HUES6 (cell line): ENCODE measurements at regions not wholly inside any gene's neighbourhood (a gene's known extent, or its start where the extent isn't known, plus 50 kb on each side); places are given as distances from the start of the nearest gene placed in this dataset.

Experiments used
- H3K27ac ChIP-seq: 2 replicates; pipeline ENCODE4 v1.7.0; 2013; ENCODE audit warnings: low read depth, mild to moderate bottlenecking, low read length, inconsistent platforms
- H3K27me3 ChIP-seq: 2 replicates; pipeline ENCODE4 v1.6.1; 2013; ENCODE audit warnings: low read length; ENCODE audit not compliant: control insufficient read depth, insufficient read depth
- H3K36me3 ChIP-seq: 2 replicates; pipeline ENCODE4 v1.6.1; 2013; ENCODE audit warnings: low read length; ENCODE audit not compliant: control insufficient read depth, insufficient read depth
- H3K4me1 ChIP-seq: 2 replicates; pipeline ENCODE4 v1.6.1; 2013; ENCODE audit warnings: low read length; ENCODE audit not compliant: control insufficient read depth, insufficient read depth
- H3K4me3 ChIP-seq: 2 replicates; pipeline ENCODE4 v1.5.1; 2013; ENCODE audit warnings: low read depth, low read length
- H3K9ac ChIP-seq: one replicate; pipeline ENCODE4 v1.6.1; 2013; ENCODE audit warnings: mild to moderate bottlenecking, low read length
- H3K9me3 ChIP-seq: 2 replicates; pipeline ENCODE4 v1.6.1; 2013; ENCODE audit warnings: low read depth, low read length; ENCODE audit not compliant: control insufficient read depth, insufficient read depth

DNA sequence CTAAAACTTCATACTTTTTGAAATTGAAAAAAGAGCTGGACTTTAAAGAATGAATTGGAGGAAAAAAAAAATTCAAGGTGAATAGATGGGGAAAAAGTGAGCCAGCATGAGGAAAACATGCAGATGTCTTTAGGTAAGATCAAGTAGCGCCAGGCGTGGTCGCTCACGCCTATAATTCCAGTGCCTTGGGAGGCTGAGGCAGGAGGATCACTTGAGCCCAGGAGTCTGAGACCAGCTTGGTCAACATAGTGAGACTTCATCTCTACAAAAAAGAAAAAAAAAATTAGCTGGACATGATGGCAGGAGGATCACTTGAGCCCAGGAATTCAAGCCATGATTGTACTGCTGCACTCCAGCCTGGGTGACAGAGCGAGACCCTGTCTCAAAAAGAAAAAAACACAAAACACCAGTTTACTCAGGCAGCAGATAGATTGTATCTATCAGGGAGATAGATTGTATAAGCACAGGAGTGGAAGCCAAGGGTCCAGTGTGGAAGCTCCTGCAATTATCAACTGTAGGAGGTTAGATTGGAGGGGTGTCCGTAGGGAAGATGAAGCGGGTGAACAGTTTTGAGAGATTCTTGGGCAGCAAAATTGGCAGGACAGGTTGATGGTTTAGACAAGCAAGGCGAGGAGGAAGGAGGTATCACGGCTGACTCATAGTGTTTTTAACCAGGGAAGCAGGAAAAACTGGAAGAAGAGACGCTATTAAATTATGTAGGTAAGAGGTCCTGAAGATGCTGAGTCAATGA is 97.6 kb upstream of the ZNF217 start:
- Histone ChIP-seq H3K36me3 (no peaks in the 10 kb centered on the region), H3K4me3 (no peak overlapping the region), H3K4me1 (peaks cover 6% of the 10 kb centered on the region; the same call in 1 of the 2 replicates), H3K9ac (no peak overlapping the region), H3K27ac (no peak overlapping the region), H3K9me3 (no peaks in the 10 kb centered on the region), H3K27me3 (no peaks in the 10 kb centered on the region)

DNA sequence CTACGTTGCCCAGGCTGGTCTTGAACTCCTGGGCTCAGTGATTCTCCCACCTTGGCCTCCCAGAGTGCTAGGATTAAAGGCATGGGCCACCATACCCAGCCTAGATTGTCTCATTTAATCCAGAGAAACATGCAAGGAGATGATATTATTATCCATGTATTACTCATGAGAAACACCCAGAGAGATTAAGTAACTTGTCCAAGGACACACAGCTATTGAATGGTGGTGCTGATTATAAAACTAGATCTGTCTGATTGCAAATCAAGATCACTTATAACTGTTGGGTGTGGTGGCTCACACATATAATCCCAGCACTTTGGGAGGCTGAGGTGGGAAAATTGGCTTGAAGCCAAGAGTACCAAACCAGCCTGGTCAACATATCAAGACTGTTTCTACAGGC is 94.4 kb upstream of the ZNF217 start:
- Histone ChIP-seq H3K9ac (no peak overlapping the region), H3K4me3 (no peak overlapping the region), H3K27me3 (no peaks in the 10 kb centered on the region), H3K4me1 (peaks cover 6% of the 10 kb centered on the region; the same call in 1 of the 2 replicates), H3K27ac (no peak overlapping the region), H3K36me3 (no peaks in the 10 kb centered on the region), H3K9me3 (no peaks in the 10 kb centered on the region)

DNA sequence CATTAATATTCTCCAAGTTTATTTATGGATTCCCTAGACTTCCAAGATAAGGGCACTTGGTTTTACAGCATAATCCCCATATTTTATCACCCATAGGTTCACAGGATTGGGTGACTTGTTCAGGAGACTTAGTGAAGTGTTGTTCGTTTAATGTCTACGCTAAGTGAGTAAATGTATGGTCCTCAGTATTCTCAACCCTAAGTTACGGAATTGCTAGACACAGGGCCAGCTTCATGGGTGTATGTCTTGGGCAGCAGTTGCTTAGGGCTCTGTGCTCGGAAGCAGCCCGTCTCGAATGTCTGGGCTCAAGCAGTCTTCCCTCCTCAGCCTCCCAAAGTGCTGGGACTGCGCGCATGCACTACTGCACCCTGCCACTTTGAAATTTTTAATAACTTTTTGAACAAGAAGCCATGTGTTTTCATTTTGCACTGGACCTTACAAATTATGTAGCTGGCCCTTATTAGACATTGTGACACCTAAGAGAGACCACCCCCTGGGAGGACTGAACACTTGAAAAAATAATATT is 91.5 kb upstream of the ZNF217 start:
- Histone ChIP-seq H3K4me3 (no peak overlapping the region), H3K36me3 (no peaks in the 10 kb centered on the region), H3K27me3 (no peaks in the 10 kb centered on the region), H3K4me1 (peaks cover under 1% of the 10 kb centered on the region), H3K9me3 (no peaks in the 10 kb centered on the region), H3K27ac (no peak overlapping the region), H3K9ac (no peak overlapping the region)

GRCh38 chr20:53683506-53683905 is 89.9 kb upstream of the ZNF217 start:
- Histone ChIP-seq H3K36me3 (no peaks in the 10 kb centered on the region), H3K9ac (no peak overlapping the region), H3K27me3 (no peaks in the 10 kb centered on the region), H3K4me3 (no peak overlapping the region), H3K4me1 (peaks cover 17% of the 10 kb centered on the region), H3K9me3 (no peaks in the 10 kb centered on the region), H3K27ac (no peak overlapping the region)

GRCh38 chr20:53681352-53682212 is 87.9 kb upstream of the ZNF217 start:
- Histone ChIP-seq H3K9me3 (no peaks in the 10 kb centered on the region), H3K9ac (no peak overlapping the region), H3K36me3 (no peaks in the 10 kb centered on the region), H3K27ac (no peak overlapping the region), H3K27me3 (no peaks in the 10 kb centered on the region), H3K4me1 (peaks cover 29% of the 10 kb centered on the region), H3K4me3 (no peak overlapping the region)

DNA sequence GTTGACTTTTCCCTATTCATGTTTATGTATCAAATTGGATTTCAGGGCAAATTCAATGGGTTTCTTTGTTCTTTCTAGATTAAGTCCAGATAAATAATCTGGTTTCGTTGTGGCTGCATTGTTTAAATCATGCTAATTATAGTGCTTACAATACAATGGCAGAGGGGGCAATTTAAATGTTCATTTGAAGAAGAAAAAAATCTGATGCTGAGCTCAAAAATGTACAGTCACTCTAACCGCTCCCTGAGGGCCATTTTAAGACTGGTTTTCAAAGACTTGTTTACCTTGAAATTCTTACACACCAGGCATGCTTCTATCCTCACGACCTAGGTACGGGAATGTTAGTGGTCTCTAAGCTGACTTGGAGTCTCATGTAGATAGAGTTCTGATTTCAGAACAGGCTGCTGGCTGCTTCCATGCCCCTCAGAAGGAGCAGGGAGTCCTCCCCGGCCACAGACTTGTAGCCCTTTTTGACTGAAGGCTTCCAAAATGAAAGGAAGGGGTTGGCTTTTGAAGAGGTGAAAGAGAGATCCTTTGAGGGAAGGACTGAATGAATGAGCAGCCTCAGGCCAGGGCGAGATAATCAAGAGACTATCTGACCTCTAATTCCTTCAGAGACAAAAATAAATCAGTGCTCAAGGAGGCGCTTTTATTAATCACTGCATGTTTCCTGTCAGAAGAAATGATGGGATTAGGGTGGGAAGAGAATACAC is 86.1 kb upstream of the ZNF217 start:
- Histone ChIP-seq H3K9ac (no peak overlapping the region), H3K4me3 (no peak overlapping the region), H3K36me3 (no peaks in the 10 kb centered on the region), H3K27ac (no peak overlapping the region), H3K27me3 (no peaks in the 10 kb centered on the region), H3K9me3 (no peaks in the 10 kb centered on the region), H3K4me1 (peaks cover 29% of the 10 kb centered on the region)

- no peak overlapping the region for H3K27ac ChIP-seq
- H3K9me3 ChIP-seq, result no peaks in the 10 kb centered on the region
- H3K27me3 ChIP-seq, result no peaks in the 10 kb centered on the region
- H3K4me1 ChIP-seq, result peaks cover 29% of the 10 kb centered on the region
- H3K4me3 ChIP-seq, result no peak overlapping the region
- H3K36me3 ChIP-seq, result no peaks in the 10 kb centered on the region
- no peak overlapping the region for H3K9ac ChIP-seq
Observed at GRCh38 chr20:53678990-53679596, 85.5 kb upstream of the ZNF217 start.

DNA sequence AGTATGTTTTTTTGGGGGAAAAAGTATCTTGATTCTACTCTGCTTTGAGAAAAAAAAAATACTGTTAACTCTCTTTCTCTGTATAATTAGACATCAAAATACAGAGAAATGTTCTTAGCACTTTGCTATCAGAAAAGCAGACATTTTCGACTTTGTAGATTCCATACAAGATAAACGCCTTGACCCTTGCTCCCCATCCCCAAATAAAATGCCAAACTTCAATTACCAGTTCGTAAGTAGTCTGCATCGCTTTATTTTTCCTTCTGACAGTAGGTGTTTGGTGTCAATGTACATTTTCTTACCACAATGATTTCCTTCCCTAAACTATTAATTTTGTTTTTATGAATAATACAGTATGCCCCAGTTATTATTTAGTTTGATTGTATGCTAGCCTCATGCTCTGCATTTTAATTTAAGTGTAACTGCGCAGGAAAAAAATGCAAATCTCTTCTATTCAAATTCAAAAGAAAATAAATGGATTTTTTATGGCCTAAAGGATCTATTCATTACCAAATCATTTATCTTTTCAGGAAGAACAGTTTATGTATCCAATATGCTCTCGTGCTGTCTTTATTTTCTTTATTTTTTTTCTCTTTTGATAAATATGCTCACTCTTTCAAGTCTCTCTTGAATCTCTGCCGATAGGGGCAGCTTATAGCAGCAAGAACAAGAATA is 84.8 kb upstream of the ZNF217 start:
- H3K9ac ChIP-seq, result no peak overlapping the region
- H3K4me3 ChIP-seq, result no peak overlapping the region
- no peaks in the 10 kb centered on the region for H3K27me3 ChIP-seq
- no peaks in the 10 kb centered on the region for H3K9me3 ChIP-seq
- H3K4me1 ChIP-seq, result peaks cover 29% of the 10 kb centered on the region
- no peaks in the 10 kb centered on the region for H3K36me3 ChIP-seq
- H3K27ac ChIP-seq, result no peak overlapping the region; the same call in 1 of the 2 replicates

DNA sequence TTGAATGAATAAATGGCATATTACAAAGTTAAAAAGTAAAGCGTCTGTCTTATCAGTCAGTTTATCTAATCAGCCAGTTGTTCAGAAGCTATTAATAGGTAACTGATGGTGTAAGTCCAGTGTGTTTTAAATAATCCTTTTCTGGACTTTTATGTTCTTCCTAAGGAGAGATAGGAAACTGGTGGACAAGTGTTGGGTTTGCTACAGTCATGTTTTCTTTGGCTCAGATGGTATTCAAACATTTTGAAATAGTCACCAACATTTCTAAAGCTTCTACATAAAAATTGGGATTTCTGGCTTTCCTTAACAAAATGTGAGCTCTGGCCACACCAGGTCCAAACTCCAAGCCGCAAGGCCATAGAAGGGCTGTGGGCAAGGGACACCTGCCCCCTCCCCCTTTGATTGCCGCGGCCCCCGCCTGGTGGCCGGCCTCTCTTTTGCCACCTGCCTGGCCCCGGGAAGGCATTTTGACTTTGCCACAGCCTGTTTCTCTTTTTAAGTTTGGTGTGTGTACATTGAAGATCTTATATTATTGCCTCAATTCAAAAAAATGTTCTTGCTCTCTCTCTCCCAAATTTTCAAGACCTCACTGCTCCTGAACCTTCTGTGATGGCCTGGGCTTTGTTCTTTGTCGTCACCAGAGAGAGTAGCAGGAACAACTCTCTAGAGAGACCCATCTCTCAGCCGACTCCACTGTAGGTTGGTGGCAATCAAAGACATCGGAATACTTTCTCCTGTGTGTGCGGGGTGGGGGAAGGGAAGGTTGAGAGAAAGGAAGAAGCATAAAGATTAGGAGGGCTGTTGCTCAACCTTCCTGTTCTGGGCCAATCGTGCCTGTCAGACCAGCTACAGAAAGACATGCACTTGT is 84.0 kb upstream of the ZNF217 start:
- Histone ChIP-seq H3K9me3 (no peaks in the 10 kb centered on the region), H3K27me3 (no peaks in the 10 kb centered on the region), H3K4me3 (no peak overlapping the region), H3K27ac (peak overlapping the region; percentile 63; the same call in 1 of the 2 replicates), H3K4me1 (peaks cover 29% of the 10 kb centered on the region), H3K36me3 (no peaks in the 10 kb centered on the region), H3K9ac (no peak overlapping the region)
